DND-41 (cell line): ENCODE measurements at regions not wholly inside any gene's neighbourhood (a gene's known extent, or its start where the extent isn't known, plus 50 kb on each side); places are given as distances from the start of the nearest gene placed in this dataset.
A peak's percentile ranks its signal among the peaks of the same experiment; 100 is the strongest.

ENCODE experiments used
- ATAC-seq: fragments of 200-7000 bp; cut with Tn5 transposase; 3 replicates; pipeline ENCODE4 v1.9.1; 2021; ENCODE audit warnings: low read depth; ENCODE audit not compliant: insufficient read depth
- DNase-seq: peaks from one replicate; pipeline ENCODE4 v3.0.0-alpha.2; 2020
- H2AFZ ChIP-seq: 2 replicates; pipeline ENCODE4 v1.6.0; 2012; ENCODE audit warnings: low read depth, low read length
- H3K27ac ChIP-seq: 2 replicates; pipeline ENCODE4 v1.5.1; 2012; ENCODE audit warnings: low read length, inconsistent platforms
- H3K27me3 ChIP-seq: fragments of 200-600 bp; sonication (generic); 2 replicates; pipeline ENCODE4 v1.6.0; 2012; ENCODE audit warnings: low read length, mild to moderate bottlenecking, inconsistent platforms; ENCODE audit not compliant: insufficient read depth, poor library complexity
- H3K36me3 ChIP-seq: 2 replicates; pipeline ENCODE4 v1.5.1; 2012; ENCODE audit warnings: low read length, inconsistent platforms; ENCODE audit not compliant: insufficient read depth
- H3K4me1 ChIP-seq: 2 replicates; pipeline ENCODE4 v1.5.1; 2012; ENCODE audit warnings: mild to moderate bottlenecking, low read length; ENCODE audit not compliant: insufficient read depth
- H3K4me2 ChIP-seq: 2 replicates; pipeline ENCODE4 v1.6.0; 2012; ENCODE audit warnings: mild to moderate bottlenecking, moderate library complexity, low read length, inconsistent platforms; ENCODE audit not compliant: insufficient read depth
- H3K4me3 ChIP-seq, 2 experiments: fragments of 200-600 bp in 1 of 2; shearing (Covaris generic) in 1 of 2; 2 replicates each; pipeline ENCODE4 v1.5.1; 2012 to 2016; ENCODE audit warnings: inconsistent platforms in 2 of 2, low read length in 2 of 2, mild to moderate bottlenecking in 2 of 2, low read depth in 1 of 2, moderate library complexity in 1 of 2
- H3K79me2 ChIP-seq: 2 replicates; pipeline ENCODE4 v1.6.0; 2012; ENCODE audit warnings: low read length, inconsistent platforms; ENCODE audit not compliant: insufficient read depth
- H3K9ac ChIP-seq: 2 replicates; pipeline ENCODE4 v1.6.0; 2012; ENCODE audit warnings: low read depth, mild to moderate bottlenecking, inconsistent platforms, low read length, moderate library complexity
- H3K9me3 ChIP-seq: 2 replicates; pipeline ENCODE4 v1.5.1; 2012; ENCODE audit warnings: low read length, moderate library complexity, mild to moderate bottlenecking, inconsistent platforms; ENCODE audit not compliant: insufficient read depth, severe bottlenecking
- H4K20me1 ChIP-seq: 2 replicates; pipeline ENCODE4 v1.6.0; 2012; ENCODE audit warnings: low read length; ENCODE audit not compliant: insufficient read depth
- EZH2 ChIP-seq: IDR thresholded peaks from 3 replicates; pipeline ENCODE4 v1.6.1; 2012; ENCODE audit warnings: borderline replicate concordance, low read depth, mild to moderate bottlenecking, moderate library complexity, low read length, inconsistent platforms; ENCODE audit not compliant: severe bottlenecking
- TF ChIP-seq, protein P1 (sequence below): IDR thresholded peaks from 2 replicates; pipeline ENCODE4 v1.5.1; 2012; ENCODE audit warnings: borderline replicate concordance, low read length, moderate library complexity, mild to moderate bottlenecking; ENCODE audit not compliant: poor library complexity, severe bottlenecking; ENCODE audit errors: extremely low read depth

DNA sequence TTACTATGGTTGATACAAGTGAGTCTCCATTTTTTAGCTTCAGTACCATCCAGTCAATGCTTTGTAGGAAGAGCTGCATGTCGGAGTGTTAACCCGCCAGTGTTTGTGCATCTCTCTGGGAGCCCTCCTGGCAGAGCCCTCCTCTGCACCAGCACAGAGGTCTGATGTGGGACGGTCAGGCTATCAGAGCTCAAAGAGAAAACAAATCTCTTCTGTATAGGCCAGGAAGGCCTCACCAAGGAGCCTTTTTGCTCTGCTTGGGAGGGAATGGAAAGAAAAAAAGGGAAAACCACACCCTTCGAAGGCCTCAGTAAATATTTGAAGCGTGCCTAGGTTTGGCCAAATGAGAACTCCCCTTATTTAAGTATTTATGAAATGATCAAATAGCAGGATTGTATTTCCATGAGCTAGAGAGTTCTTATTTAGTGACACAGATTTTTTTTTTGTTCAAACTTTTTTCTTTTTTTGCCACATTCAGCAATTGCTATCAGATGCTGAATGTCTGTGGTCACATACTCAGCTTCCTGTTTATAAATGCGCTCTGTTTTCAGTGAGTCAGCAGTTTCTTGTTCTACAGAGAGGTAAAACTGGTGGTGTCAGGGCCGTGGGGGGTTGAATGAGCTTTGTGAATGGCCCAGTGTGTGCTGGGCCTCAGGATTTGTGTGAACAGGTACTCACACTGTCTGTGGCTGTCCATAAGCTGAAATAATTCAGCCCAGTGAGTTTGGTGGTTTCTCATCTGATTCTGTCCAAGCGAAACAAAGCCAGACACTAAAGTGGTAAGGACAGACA, 226.6 kb downstream of the SNX18 start:
- Histone ChIP-seq H3K9ac (no peak overlapping the region), H3K79me2 (no peaks in the 10 kb centered on the region), H4K20me1 (no peaks in the 10 kb centered on the region), H3K36me3 (no peaks in the 10 kb centered on the region), H2AFZ (peak overlapping the region; percentile 59; the same call in 1 of the 2 replicates), H3K4me1 (peaks cover 38% of the 10 kb centered on the region), H3K27ac (peak overlapping the region; percentile 76), H3K4me3 (no peak overlapping the region), H3K9me3 (no peaks in the 10 kb centered on the region), H3K27me3 (no peaks in the 10 kb centered on the region), H3K4me2 (peak overlapping the region; percentile 25)
- TF ChIP-seq, protein P1, sequence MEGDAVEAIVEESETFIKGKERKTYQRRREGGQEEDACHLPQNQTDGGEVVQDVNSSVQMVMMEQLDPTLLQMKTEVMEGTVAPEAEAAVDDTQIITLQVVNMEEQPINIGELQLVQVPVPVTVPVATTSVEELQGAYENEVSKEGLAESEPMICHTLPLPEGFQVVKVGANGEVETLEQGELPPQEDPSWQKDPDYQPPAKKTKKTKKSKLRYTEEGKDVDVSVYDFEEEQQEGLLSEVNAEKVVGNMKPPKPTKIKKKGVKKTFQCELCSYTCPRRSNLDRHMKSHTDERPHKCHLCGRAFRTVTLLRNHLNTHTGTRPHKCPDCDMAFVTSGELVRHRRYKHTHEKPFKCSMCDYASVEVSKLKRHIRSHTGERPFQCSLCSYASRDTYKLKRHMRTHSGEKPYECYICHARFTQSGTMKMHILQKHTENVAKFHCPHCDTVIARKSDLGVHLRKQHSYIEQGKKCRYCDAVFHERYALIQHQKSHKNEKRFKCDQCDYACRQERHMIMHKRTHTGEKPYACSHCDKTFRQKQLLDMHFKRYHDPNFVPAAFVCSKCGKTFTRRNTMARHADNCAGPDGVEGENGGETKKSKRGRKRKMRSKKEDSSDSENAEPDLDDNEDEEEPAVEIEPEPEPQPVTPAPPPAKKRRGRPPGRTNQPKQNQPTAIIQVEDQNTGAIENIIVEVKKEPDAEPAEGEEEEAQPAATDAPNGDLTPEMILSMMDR, result no peak
- no peak for TF ChIP-seq EZH2
- ATAC-seq, result peak; percentile 96
- peak; percentile 71 for DNase-seq

DNA sequence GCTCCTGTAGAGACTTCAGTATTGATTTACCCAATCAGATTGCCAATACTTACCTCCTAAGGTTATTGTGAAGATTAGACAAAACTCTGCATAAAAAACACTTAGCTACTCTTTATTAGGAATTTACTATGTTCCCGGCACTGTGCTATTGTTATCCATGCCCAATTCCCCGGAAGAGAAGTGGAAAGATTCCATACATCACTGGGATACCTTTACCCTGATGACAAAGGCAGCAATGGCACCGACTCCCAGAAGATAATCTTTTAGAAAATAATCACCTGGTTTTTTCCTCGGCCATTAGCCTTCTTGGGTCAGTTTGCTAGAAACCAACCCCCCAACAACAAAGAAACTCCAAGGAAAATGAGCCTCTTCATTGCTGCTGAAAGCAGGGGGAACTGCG, 226.0 kb downstream of the SNX18 start:
- H3K4me3 ChIP-seq, result no peak overlapping the region
- H3K79me2 ChIP-seq, result no peaks in the 10 kb centered on the region
- no peak overlapping the region for H3K9ac ChIP-seq
- peak overlapping the region; percentile 40 for H3K27ac ChIP-seq
- no peak overlapping the region for H2AFZ ChIP-seq
- no peaks in the 10 kb centered on the region for H3K9me3 ChIP-seq
- DNase-seq, result no peak
- ATAC-seq, result no peak
- H3K27me3 ChIP-seq, result no peaks in the 10 kb centered on the region
- H3K4me1 ChIP-seq, result peaks cover 38% of the 10 kb centered on the region
- no peaks in the 10 kb centered on the region for H4K20me1 ChIP-seq
- no peaks in the 10 kb centered on the region for H3K36me3 ChIP-seq
- peak overlapping the region; percentile 25 for H3K4me2 ChIP-seq
- TF ChIP-seq, protein P1, result no peak
- TF ChIP-seq EZH2, result no peak

- Histone ChIP-seq H3K36me3 (no peaks in the 10 kb centered on the region), H3K4me3 (no peak overlapping the region), H3K79me2 (no peaks in the 10 kb centered on the region), H3K27me3 (no peaks in the 10 kb centered on the region), H2AFZ (no peak overlapping the region), H3K27ac (no peak overlapping the region), H3K4me1 (peaks cover 38% of the 10 kb centered on the region), H4K20me1 (no peaks in the 10 kb centered on the region), H3K4me2 (no peak overlapping the region), H3K9me3 (no peaks in the 10 kb centered on the region), H3K9ac (no peak overlapping the region)
- no peak for ATAC-seq
- no peak for TF ChIP-seq EZH2
- TF ChIP-seq, protein P1, result no peak
- DNase-seq, result no peak
Measured at GRCh38 chr5:54742417-54742891, 224.9 kb downstream of the SNX18 start.
